A549 (cell line): ENCODE measurements at regions not wholly inside any gene's neighbourhood (a gene's known extent, or its start where the extent isn't known, plus 50 kb on each side); places are given as distances from the start of the nearest gene placed in this dataset.

Source experiments
- CEBPB ChIP-seq, 2 experiments: fragments of >200 bp in 1 of 2; sonication (Bioruptor Twin) in 1 of 2; formaldehyde crosslinking in 1 of 2; IDR thresholded peaks; 2 replicates each; pipeline ENCODE4 v1.6.1; 2012 to 2016
- EHMT2 ChIP-seq: fragments of 200-600 bp; sonication (generic); IDR thresholded peaks from 2 replicates; pipeline ENCODE4 v1.6.1; 2016; ENCODE audit warnings: antibody characterized with exemption, low read depth, mild to moderate bottlenecking, moderate library complexity
- HDAC2 ChIP-seq: fragments of 200-600 bp; sonication (generic); IDR thresholded peaks from 2 replicates; pipeline ENCODE4 v1.6.1; 2016
- JUN ChIP-seq, 2 experiments: fragments of >200 bp; sonication (Bioruptor Twin); formaldehyde crosslinking; IDR thresholded peaks; 2 replicates in 1 of 2; 3 replicates in 1 of 2; pipeline ENCODE4 v1.6.1; 2016 to 2017
- MAZ ChIP-seq: fragments of 150-350 bp; IDR thresholded peaks from 2 replicates; pipeline ENCODE4 v1.6.1; 2014; ENCODE audit warnings: antibody characterized with exemption, low read depth, low read length, borderline replicate concordance
- NPAS2 ChIP-seq: fragments of 250-450 bp; sonication (Bioruptor Pico); IDR thresholded peaks from 2 replicates; pipeline ENCODE4 v1.8.0; 2022; ENCODE audit warnings: mild to moderate bottlenecking, moderate library complexity, borderline replicate concordance
- POLR2A ChIP-seq: IDR thresholded peaks from 2 replicates; pipeline ENCODE4 v1.6.1; 2012; ENCODE audit warnings: mild to moderate bottlenecking, low read length
- POLR2AphosphoS2 ChIP-seq: conservative IDR thresholded peaks from 2 replicates; pipeline ENCODE4 v1.6.1; 2012; ENCODE audit warnings: low read length, improper control_type of control experiment, inconsistent platforms
- RAD21 ChIP-seq, 2 experiments: fragments of >200 bp in 1 of 2; sonication (Bioruptor Twin) in 1 of 2; formaldehyde crosslinking in 1 of 2; IDR thresholded peaks in 1 of 2; conservative IDR thresholded peaks in 1 of 2; 2 replicates in 1 of 2; 3 replicates in 1 of 2; pipeline ENCODE4 v1.6.1; 2012 to 2018; ENCODE audit warnings: inconsistent platforms in 1 of 2
- TF ChIP-seq, protein P1 (sequence below): fragments of >200 bp; sonication (Bioruptor Twin); formaldehyde crosslinking; IDR thresholded peaks from 3 replicates; pipeline ENCODE4 v1.5.1; 2016

DNA sequence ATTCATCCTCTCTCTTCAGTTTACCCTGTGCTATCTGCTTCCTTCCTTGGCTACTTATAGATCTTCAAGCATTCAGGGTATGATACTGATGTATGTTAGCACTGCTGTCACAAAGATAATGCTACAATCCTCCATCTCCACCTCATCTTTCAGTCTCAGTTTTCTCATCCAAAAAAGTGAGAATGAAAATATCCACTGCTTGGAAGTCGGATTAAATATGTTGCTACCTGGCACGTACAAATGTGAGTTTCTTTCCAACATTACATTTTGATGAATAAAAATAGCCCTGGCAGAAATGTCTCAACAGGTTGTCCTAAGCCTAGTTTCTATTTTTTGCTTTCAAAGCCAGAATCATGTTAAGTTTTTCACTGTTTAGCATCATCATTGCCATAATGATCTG is 149.9 kb downstream of the PTPN11 start:
- TF ChIP-seq, protein P1, sequence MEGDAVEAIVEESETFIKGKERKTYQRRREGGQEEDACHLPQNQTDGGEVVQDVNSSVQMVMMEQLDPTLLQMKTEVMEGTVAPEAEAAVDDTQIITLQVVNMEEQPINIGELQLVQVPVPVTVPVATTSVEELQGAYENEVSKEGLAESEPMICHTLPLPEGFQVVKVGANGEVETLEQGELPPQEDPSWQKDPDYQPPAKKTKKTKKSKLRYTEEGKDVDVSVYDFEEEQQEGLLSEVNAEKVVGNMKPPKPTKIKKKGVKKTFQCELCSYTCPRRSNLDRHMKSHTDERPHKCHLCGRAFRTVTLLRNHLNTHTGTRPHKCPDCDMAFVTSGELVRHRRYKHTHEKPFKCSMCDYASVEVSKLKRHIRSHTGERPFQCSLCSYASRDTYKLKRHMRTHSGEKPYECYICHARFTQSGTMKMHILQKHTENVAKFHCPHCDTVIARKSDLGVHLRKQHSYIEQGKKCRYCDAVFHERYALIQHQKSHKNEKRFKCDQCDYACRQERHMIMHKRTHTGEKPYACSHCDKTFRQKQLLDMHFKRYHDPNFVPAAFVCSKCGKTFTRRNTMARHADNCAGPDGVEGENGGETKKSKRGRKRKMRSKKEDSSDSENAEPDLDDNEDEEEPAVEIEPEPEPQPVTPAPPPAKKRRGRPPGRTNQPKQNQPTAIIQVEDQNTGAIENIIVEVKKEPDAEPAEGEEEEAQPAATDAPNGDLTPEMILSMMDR = no peak
- TF ChIP-seq RAD21 (conservative IDR thresholded peaks at IDR 0.05 in 1 of 2, IDR thresholded peaks at IDR 0.05 in 1 of 2) (no peak), POLR2A (no peak), MAZ (no peak), JUN (IDR thresholded peaks at IDR 0.05) (no peak), EHMT2 (no peak), NPAS2 (no peak), CEBPB (IDR thresholded peaks at IDR 0.05) (no peak), HDAC2 (no peak), POLR2AphosphoS2 (no peak)
